Daoy (cell line): ENCODE measurements at regions not wholly inside any gene's neighbourhood (a gene's known extent, or its start where the extent isn't known, plus 50 kb on each side); places are given as distances from the start of the nearest gene placed in this dataset.

ENCODE experiments used
- DNase-seq: peaks from one replicate; pipeline ENCODE4 v3.0.0-alpha.2; 2015; ENCODE audit warnings: low read depth

GRCh38 chr16:31701734-31702133, 171.9 kb upstream of the ZNF267 start:
- DNase-seq: no peak

- no peak for DNase-seq
Measured at GRCh38 chr16:31702796-31703195, 170.8 kb upstream of the ZNF267 start.

- DNase-seq: no peak
Measured at GRCh38 chr16:31703526-31704128, 170.0 kb upstream of the ZNF267 start.

GRCh38 chr16:31704138-31704537, 169.5 kb upstream of the ZNF267 start:
- DNase-seq: no peak

- no peak for DNase-seq
Measured at GRCh38 chr16:31705371-31705770, 168.2 kb upstream of the ZNF267 start.

GRCh38 chr16:31706318-31706717, 167.3 kb upstream of the ZNF267 start:
- DNase-seq: no peak

- DNase-seq: no peak
Measured at GRCh38 chr16:31706925-31707324, 166.7 kb upstream of the ZNF267 start.

GRCh38 chr16:31707743-31708335, 165.8 kb upstream of the ZNF267 start:
- DNase-seq: no peak

- no peak for DNase-seq
Measured at GRCh38 chr16:31708348-31708747, 165.3 kb upstream of the ZNF267 start.

- no peak for DNase-seq
Measured at GRCh38 chr16:31709181-31709580, 164.4 kb upstream of the ZNF267 start.

GRCh38 chr16:31710134-31710533, 163.5 kb upstream of the ZNF267 start:
- DNase-seq: no peak

GRCh38 chr16:31710880-31711279, 162.7 kb upstream of the ZNF267 start:
- no peak for DNase-seq

- DNase-seq: no peak
Measured at GRCh38 chr16:31711344-31711845, 162.2 kb upstream of the ZNF267 start.

- no peak for DNase-seq
Measured at GRCh38 chr16:31712064-31712540, 161.5 kb upstream of the ZNF267 start.

GRCh38 chr16:31713071-31713944, 160.3 kb upstream of the ZNF267 start:
- peak; percentile 91 for DNase-seq

GRCh38 chr16:31713945-31714902, 159.4 kb upstream of the ZNF267 start:
- peak; percentile 16 for DNase-seq

- no peak for DNase-seq
Measured at GRCh38 chr16:31714903-31715504, 158.6 kb upstream of the ZNF267 start.

GRCh38 chr16:31715915-31716314, 157.7 kb upstream of the ZNF267 start:
- DNase-seq: no peak

GRCh38 chr16:31718998-31719397, 154.6 kb upstream of the ZNF267 start:
- no peak for DNase-seq

- no peak for DNase-seq
Measured at GRCh38 chr16:31727553-31727952, 146.1 kb upstream of the ZNF267 start.

- DNase-seq: no peak
Measured at GRCh38 chr16:31734265-31734664, 139.3 kb upstream of the ZNF267 start.
